GM21619 (cell line): ENCODE measurements at regions not wholly inside any gene's neighbourhood (a gene's known extent, or its start where the extent isn't known, plus 50 kb on each side); places are given as distances from the start of the nearest gene placed in this dataset.
"Not testable (repeated sequence)": the region's sequence is repeated elsewhere in the genome, so short reads cannot be mapped to it uniquely, and the experiment has no call there.

ENCODE experiments used
- ATAC-seq: cut with Tn5 transposase; IDR thresholded peaks from one replicate; pipeline ENCODE4 v1.9.1; 2021; ENCODE audit not compliant: unreplicated experiment

GRCh38 chr5:32842813-32843530, 131.9 kb downstream of the NPR3 start:
- ATAC-seq, result no peak

GRCh38 chr5:32843531-32843895, 132.4 kb downstream of the NPR3 start:
- ATAC-seq, result no peak

- ATAC-seq, result no peak
These were observed 134.1 kb downstream of the NPR3 start for GRCh38 chr5:32845171-32845570.

GRCh38 chr5:32848120-32848519, 137.0 kb downstream of the NPR3 start:
- no peak for ATAC-seq

- ATAC-seq, result no peak
These were observed 137.6 kb downstream of the NPR3 start for GRCh38 chr5:32848681-32849080.

- ATAC-seq, result no peak
These were observed 139.8 kb downstream of the NPR3 start for GRCh38 chr5:32850817-32851496.

- no peak for ATAC-seq
These were observed 140.5 kb downstream of the NPR3 start for GRCh38 chr5:32851559-32852173.

GRCh38 chr5:32852535-32852934, 141.4 kb downstream of the NPR3 start:
- ATAC-seq, result no peak

GRCh38 chr5:32852976-32853375, 141.9 kb downstream of the NPR3 start:
- no peak for ATAC-seq

- no peak for ATAC-seq
These were observed 143.4 kb downstream of the NPR3 start for GRCh38 chr5:32854473-32854872.

GRCh38 chr5:32859211-32859641, 148.1 kb downstream of the NPR3 start:
- ATAC-seq, result no peak

- ATAC-seq, result no peak
These were observed 154.4 kb downstream of the NPR3 start for GRCh38 chr5:32865475-32865874.

GRCh38 chr5:32866138-32866537, 155.0 kb downstream of the NPR3 start:
- no peak for ATAC-seq

- no peak for ATAC-seq
These were observed 158.1 kb downstream of the NPR3 start for GRCh38 chr5:32869216-32869615.

- ATAC-seq, result no peak
These were observed 165.7 kb downstream of the NPR3 start for GRCh38 chr5:32876791-32877190.

- not testable (repeated sequence) for ATAC-seq
These were observed 168.2 kb downstream of the NPR3 start for GRCh38 chr5:32879364-32879763.

GRCh38 chr5:32880796-32881195, 169.7 kb downstream of the NPR3 start:
- ATAC-seq, result no peak

GRCh38 chr5:32887390-32887789, 176.3 kb downstream of the NPR3 start:
- ATAC-seq, result no peak

- ATAC-seq, result no peak
These were observed 178.0 kb downstream of the NPR3 start for GRCh38 chr5:32889078-32889477.

- ATAC-seq, result no peak
These were observed 192.5 kb downstream of the NPR3 start for GRCh38 chr5:32903613-32904012.

- no peak for ATAC-seq
These were observed 197.5 kb downstream of the NPR3 start for GRCh38 chr5:32908641-32909040.

GRCh38 chr5:32909207-32909606, 198.1 kb downstream of the NPR3 start:
- no peak for ATAC-seq
